MM.1S (cell line): ENCODE measurements at regions not wholly inside any gene's neighbourhood (a gene's known extent, or its start where the extent isn't known, plus 50 kb on each side); places are given as distances from the start of the nearest gene placed in this dataset.

ENCODE experiments used
- CTCF ChIP-seq: fragments of 300-600 bp; sonication (generic); IDR thresholded peaks from 2 replicates; pipeline ENCODE4 v1.5.1; 2016; ENCODE audit warnings: antibody characterized with exemption, low read length, mixed read lengths
- EZH2 ChIP-seq: fragments of 300-600 bp; sonication (generic); optimal IDR thresholded peaks from 2 replicates; pipeline ENCODE3; 2017; ENCODE audit warnings: low read depth, mild to moderate bottlenecking, antibody characterized with exemption, low read length, mixed read lengths

GRCh38 chr3:182460303-182460702 lies 333.0 kb upstream of the ATP11B start:
- no peak for TF ChIP-seq CTCF
- TF ChIP-seq EZH2 = no peak
